Activated CD4-positive, CD25-positive, alpha-beta regulatory T cell treated with anti-CD3 and anti-CD28 coated beads, Interleukin-2, amount 50 U/mL, for 72 hours (primary cell): ENCODE measurements at regions not wholly inside any gene's neighbourhood (a gene's known extent, or its start where the extent isn't known, plus 50 kb on each side); places are given as distances from the start of the nearest gene placed in this dataset.

Source experiments
- DNase-seq: peaks from one replicate; pipeline ENCODE4 v3.0.0; 2021

DNA sequence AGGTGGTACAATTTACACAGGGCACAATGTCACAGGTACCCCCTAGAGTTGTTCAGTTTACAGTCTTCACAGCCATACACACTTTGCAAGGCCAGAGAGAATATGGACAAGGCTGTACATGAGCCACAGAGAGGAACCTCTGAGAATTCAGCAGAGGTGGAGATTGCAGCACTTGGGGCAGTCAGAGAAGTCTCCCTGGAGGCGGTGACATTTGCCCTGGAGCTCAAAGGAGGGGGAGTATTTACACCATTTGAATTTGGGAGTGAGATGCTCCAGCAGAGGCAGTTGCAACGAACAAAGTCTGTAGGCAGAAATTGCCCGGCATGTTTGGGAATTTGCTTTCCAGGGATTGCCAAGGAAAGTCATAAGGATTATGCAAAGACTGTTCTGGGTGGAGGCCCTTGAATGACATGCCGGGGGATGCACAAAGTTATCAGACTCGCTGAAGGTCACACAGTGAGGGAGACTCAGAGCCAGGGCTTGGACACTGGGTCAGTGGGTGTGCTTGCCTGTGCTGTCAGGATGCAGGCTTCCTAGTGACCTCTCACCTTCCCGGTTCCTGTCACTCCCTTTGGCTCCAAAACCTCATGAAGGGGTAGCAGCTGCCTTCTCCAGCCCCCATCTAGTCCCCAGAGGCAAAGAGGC, 160.7 kb upstream of the PCBD1 start:
- DNase-seq, result no peak

DNA sequence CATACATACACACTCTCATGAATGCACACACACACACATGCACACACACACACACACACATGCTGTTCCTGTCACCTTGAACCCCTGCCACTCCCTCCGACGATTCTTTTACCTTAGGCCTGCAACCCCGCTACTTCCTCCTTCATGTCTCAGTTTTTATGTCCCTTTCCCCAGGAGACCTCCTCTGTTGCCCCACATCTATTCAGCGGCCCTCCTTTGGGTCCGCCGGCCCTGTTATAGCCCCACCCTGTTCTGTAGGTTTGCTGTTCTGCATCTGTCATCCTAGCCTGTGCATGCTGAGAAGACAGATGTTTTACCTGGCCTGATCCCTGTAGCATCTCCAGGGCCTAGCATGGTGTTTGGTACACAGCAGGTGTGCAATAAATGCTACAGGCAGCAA, 161.6 kb upstream of the PCBD1 start:
- no peak for DNase-seq

DNA sequence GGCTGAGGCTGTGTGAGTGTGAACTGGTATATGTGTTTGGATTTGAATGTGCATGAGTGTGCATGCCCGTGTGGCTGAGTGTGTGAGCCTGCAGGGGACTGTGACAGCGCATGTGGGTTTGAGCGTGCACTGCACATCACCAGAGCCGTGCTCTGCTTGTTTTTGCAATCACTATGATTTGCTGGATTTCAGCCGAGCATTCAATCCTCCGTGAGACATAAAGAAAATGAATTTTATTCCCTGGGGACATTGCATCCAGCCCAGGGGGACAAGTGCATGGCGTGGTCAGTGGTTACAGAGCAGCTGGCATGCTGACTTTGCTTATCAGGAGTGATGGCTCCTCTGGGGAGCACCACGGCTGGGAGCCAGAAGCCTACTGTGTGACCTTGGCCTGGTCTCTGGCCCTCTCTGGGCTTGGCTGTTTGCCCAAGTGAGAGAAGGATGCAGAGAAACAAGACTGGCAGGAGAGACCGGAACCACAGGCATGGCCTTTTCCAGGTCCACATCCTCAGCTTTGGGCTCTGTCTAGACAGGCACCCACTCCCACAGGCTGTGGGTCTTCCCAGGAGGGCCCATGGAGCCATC, 160.2 kb upstream of the UNC5B start:
- DNase-seq, result no peak

DNA sequence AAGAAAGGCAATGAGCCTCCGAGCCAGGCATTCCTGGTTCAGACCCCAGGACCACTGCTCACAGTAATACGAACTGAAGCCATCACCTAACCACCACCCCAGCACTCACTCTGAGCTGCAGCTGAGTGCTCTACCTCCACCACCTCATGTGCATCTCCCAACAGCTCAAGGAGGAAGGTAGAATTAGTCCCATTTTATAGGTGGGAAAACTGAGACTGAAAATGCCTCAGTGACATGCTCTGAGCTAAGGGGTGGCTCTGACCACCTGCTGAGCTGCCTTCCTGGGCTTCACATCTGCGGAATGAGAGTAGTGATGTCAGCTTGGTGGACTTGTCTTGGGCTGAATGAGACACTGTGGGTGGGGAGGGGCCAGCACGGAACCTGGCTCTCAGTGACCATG, 159.7 kb upstream of the UNC5B start:
- DNase-seq, result no peak

DNA sequence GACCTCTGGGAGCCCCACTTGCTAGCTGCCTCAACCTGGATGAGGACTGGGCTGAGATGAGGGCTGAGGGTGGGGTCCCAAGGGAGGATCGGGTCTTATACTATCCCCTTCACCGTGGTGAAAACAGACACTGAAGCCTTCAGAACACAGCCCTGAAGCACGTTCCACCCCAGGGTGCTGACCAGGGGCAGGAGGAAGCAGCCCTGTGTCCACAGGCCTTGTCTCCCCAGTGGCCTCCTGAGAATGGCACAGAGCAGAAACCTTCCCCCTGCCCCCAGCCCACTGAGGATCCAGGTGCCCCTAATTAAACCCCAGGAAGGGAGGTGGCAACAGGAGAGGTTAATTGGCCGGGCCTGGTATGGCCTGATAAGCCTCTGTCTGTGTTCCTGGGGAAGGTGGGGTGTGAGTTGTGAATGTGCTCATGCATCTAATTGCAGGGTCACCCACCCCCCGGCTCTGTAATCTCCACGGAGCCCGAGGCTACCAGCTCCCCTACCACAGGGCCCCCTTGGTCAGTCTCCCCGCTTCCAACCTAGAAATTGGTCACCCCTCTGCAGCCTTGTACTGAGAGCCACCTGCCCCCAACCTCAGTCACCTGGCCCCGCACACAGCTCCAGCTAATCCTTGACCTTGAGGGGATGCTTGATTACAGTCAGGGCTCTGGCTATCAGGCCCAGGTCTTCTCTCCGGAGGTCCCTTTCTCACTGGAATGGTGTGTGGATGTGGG, 159.0 kb upstream of the UNC5B start:
- no peak for DNase-seq

DNA sequence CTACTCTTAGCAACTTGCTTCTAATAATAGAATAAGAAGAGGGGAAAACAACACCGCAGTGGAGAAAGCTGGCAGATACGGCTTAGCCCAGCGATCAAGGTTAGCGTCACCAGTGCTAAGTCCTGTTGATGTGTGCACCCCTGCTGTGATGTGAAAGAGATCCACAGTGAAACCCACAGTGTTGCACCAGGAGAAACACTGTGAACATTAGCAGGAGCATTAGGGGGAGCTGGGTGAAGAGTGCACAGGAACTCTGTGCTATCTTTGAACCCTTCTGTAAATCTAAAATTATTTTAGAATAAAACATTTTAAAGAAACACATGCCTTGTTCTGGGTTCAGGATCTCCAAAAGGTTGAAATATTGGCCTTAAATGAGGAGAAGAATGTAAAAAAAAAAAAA, 154.1 kb upstream of the UNC5B start:
- DNase-seq, result no peak

DNA sequence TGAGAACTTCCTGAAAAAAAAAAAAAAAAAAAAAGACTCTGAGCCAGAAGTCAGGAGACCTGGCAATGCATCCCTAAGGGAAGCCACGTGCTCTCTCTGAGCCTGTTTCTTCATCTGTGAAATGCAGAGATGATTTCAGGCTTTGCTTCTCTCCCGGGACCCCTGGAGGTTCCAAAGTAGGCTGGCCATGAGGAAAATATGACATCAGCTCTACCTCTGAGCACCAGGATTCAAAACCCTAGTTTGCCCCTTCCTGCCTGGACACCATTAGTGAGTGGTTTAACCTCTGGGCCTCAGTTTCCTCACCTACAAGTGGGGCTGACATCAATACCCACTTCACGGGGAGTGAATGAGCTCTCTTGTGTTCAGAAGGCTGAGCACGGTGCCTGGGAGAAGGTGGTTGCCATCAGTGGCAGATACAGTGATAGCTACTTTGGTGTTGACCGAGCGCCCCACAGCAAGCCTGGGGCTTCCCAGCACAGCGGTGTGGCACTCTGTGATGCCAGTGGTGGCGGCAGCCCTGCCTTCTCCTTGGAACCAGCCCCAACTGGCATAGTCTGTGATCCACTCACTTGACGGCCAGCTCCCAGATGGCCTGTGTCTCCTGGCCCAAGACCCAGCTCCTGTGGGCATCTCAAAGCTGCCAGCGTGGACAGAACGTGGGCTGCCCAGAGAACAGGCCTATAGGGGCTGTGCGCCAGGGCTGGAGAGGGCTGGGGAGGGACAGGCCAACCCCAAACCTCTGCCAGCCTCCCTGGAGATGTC, 153.1 kb upstream of the UNC5B start:
- DNase-seq, result no peak

DNA sequence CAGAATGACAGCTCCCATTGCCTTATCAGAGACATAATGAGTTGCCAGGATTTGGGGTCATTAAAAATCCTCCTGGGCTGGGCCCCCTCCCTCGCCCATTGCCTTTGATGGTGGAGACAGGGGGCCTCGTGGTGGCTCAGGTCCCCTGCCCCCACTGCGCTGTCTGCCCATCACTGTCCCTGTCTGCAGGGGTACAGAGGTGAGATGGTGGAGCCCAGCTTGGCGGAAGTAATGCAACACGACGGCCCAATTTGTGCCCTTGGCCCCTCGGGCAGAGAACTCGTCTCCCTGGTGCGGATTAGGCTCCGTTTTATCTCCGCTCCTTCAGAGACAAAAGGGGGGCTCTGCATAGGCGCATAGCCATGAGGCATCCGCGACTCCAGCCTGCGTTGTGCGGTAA, 152.4 kb upstream of the UNC5B start:
- DNase-seq, result no peak

DNA sequence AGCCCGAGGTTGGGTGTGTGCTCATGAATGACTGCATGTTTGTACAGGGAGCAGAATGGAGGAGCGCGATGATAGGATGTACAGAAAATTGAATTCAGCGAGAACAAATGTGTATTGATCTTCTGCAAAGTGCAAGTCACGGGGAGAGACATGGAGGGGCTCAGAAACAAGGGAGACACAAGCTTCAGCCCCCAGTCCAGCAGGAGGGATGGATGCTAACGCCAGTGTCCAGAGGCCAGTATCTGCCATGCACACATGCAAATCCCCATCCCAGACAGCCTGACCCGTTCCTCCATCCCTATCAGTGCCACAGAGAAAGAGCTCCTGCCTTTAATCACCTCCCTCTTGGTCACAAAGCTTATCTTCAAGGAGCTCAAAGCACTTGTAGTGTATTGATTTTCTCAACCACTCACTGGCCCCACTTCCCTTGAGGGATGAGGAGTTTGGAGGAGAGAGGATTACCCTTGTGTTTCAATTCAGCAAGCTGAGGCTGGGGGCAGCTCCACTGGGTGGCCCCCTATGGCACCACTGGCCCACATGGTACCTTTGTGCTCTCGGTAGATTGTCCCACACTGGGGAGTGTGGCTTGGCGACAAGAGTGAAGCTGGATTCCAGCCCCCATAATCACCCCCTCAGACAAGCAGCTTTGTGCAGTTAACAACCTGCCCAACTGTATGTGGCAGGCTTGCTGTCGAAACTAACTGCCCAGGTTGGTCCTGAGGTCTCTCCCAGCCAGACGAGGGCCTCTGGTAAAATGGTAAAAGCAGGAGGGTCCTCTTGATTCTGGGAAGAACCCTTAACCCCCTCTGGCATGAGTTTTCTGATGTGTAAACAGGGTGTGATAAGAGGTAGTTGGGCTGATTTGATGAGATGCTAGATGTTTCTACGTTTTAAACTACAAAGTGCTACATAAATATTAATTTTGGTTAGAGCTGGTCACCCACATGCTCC, 151.6 kb upstream of the UNC5B start:
- no peak for DNase-seq

DNA sequence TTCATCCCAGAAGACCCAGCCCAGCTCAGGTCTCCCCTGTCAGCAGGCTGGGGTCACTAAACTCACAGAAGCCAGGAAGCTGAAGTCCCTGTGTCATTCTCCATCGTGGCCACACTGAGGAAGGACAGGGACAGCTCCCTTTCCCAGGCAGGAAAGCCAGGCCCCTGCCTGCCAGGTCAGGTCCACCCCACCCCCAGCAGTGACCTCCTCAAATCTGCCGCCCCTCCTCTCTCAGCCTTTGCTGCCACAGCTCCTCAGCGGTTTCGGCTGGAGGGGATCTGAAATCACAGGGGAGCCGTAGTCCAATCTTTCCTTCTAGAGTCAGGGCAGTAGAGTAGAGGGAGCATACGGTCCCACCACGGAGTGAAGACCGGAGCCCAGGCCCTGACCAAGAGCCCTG, 150.9 kb upstream of the UNC5B start:
- no peak for DNase-seq

DNA sequence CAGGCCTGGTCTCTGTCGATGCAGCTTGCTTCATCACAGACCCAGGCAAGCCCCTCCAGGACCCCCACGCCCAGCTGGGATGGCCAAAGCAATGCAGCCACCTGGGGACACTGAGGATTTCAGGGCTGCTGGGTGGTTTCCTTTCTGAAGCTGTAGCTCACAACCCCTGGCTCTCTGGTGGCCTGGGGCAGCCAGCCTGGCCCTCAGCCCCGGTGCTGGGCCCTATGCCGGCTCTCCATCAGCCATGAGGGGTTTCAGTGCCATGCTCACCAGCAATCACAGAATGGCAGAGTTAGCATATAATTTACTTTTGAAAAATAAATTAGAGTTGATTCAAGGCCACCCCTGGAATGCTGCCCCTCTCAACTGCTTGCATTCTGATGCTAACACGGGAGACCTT, 150.2 kb upstream of the UNC5B start:
- no peak for DNase-seq

DNA sequence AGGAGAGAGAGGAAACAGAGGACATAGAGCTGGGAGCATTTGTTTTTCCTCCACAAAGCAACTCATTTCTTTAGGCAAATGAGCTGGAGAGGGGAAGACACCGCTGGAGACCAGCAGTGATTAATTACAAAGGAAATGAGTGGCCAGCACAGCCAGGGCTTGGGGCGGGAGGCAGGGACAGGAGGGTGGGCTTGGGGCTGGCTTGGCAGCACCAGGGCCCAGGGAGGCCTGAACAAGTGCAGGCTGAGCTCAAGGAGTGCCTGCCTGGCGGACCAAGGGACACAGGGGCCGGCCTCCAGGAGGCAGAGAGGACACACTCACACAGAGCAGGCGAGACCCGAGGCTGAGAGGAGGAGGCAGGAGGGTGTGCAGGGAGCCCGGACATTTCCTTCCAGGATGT, 149.0 kb upstream of the UNC5B start:
- DNase-seq, result no peak

DNA sequence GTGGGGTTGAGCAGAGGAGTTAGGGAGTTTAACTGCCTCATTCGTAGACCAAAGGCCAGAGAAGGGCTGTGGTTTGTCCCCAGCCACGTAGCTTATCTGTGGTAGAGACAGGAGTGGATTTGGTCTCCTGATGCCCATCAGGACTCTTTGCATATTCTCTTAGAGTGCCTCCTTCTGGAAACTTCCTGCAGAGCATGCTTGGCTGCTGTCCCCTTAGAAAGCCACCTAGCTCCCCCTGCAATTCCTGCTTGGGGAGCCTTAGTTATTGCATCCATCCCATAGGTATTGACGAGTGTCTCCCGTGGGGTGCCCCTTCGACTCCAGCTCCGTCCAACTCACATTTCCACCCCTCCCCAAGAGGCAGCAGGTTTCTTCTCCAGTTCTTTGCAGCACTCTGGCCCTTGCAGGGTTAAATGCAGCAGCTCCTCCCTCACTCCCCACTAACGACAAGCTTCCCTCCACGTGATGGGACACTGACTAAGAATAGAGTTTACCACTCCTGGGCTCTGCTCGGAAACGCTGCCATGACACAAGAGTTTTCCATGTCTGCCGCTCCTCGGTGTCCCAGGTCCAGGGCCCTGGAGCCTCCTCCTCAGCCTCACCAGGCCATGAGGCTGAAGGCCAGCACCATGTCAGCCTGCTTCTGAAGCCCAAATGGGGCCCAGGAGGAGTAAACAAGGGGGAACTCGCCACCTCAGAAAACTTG, 147.8 kb upstream of the UNC5B start:
- no peak for DNase-seq

DNA sequence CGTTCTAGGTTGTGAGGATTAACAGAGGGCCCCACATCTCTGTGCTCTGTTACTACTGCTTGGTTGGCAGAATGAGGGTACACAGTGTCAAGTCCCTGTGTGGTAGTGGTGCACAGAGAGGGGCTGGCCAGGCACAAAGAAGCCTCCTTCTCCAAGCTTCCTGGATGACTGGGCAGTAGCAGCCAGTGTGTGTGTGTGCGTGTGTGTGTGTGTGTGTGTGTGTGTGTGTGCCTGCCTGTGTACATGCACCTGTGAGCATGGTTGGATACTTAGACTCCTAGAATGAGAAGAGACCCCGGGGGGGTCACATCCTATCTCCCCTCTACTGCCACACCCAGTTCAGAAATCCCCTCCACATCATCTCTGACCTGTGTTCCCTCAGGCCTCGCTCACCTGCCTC, 146.7 kb upstream of the UNC5B start:
- DNase-seq, result no peak

DNA sequence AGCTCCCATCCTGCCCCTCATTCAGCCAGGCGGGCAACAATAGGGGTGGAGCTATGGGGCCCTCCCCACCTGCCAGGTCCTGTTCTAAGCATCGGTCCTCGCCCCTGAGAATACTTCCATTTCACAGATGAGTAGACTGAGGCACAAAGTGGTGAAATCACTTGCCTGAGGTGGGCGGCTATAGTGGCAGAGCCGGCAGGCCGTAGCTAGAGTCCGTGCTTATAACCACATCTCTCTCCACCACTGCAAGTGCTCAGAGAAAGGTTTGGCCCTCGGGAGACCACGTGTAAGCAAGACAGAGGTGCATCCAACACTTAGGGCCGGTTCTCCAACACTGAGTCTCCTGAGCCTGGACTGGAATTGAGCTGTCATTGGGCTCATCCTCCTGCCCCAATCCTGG, 145.8 kb upstream of the UNC5B start:
- DNase-seq, result no peak

DNA sequence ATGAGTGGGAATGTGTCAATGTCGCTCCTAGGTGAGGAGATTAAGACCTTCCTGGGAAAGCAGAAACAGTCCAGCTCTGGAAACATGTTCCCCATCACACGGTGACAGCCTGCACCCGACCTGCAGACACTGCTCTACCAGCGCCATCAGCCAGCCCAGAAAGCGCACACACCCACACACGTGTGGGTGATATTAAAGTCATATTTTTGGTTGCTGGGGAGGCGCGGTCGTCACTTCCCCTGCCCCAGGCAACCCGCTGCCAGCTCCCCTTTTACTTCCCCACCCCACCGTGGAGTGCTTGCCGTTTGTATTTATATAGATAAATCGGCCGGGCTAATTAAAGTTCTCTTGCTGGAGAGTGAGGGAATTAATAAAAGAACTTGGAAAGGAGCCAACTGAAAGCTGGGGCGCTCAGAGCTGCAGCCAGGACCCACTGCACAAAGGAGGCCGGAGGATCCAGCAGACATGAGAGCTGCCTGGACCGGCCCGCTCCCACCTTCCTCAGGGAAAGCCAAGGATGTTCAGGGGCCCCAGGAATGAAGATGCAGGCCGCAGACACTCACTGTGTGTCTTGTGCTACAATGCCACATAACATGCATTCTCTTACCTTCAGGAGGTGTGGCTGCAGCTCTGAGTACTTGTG, 145.2 kb upstream of the UNC5B start:
- DNase-seq, result no peak

DNA sequence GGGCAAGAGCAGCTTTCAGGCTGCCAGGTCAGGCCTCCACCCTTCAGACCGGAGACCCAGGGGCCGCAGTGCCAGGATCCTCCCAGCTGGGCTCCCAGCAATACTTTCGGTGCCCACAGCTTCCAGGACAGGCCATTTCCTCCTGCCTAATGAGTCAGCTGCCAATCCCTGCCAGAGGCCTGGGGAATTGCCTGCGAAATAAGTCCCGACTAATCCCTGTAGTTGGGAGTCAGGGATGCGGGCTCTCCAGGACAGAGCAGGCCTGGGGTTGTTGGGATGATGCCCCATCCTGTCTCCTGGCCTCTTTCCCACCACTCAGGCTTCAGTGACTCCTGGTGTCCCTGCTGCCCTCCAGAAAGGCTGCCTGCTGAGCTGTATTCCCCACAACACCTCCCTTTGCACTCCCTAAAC, 143.5 kb upstream of the UNC5B start:
- no peak for DNase-seq

DNA sequence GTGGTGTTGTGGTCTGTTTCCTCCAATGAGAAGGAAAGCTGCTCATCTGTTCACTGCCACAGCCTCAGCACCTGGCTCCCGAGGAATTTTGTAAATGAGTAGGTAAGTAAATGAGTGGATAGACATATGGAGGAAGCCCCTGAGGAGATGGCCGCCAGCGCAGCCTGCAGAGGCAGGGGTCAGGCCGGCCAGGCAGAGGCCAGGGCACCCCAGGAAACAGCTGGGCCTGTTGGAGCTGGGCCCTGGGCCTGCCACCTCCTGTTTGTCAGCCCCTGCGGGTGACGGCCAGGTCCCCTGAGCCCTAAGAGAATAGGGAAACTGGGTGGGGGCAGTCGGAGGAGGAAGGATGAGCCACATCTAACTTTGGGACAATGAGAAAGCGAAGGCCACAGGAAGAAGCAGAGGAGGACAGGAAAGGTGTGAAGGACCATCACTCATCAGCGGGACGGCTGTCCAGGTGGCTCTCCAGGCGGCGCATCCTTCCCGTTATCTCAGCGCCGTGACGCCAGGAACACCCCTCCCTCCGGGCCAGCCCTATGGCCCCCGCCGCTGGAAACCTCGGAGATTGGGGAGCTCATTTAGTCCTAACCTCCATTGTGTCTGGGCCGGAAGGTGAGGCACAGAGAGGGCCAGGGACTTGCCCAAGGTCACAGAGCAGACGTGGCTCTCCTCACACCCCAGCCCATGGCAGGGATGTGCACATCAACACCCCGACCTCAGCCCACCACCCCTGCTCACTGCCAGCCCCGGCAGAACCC, 142.3 kb upstream of the UNC5B start:
- DNase-seq, result no peak

DNA sequence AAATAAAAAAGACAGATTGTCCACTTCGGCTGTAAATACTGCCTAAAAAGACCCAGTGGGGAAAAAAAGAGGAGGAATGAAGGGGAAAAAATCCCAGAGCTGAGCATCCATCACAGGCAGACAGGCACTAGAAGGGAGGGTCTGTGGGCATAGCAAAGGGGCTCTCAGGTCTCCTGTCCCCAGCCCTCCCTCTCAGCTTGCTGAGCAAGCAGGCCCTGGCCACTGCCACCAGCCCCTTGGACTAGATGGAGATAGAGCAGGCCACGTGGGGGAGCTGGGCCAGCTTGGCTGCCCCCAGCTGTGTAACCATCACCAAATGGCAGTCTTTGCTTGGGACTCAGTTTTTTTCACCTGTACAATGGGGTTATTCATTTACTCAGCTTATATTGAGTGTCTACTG, 141.6 kb upstream of the UNC5B start:
- DNase-seq, result no peak

DNA sequence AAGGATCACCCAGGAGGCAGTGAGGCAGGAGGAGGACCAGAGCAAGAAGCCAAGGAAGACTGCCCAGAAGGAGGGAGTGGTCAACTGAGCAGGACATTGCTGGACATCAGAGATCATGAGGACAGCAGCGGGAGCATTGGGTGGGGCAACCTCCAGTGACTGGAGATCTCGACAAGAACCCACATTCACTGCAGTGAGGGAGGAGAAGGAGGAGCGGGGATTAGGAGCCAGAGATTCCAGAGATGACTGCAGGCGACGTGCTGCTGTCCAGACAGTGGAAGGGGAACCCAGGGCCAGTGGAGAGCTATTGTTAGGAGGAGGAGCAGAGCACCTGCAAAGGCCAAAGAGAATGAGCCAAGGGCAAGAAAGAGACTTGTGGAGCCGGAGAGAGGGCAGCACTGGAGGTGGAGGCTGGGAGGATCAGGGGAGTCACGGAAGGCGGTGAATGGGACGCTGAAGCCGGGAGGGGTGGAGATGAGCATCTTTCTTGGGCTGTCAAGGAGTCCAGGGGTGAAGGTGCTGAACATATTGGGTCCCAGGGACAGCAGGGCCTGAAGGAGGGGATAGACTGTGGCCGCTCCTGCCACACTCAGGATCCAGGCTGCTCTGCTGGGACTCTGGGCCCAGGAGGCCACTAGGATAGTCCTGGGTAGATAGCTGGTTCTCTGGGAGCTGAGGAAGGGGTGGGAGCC, 140.1 kb upstream of the UNC5B start:
- DNase-seq, result no peak
